Neuronal stem cell (in vitro differentiated cells): ENCODE measurements at regions not wholly inside any gene's neighbourhood (a gene's known extent, or its start where the extent isn't known, plus 50 kb on each side); places are given as distances from the start of the nearest gene placed in this dataset.

Source experiments
- DNase-seq: peaks from one replicate; pipeline ENCODE4 v3.0.0-alpha.2; 2013; ENCODE audit warnings: low spot score
- H2AFZ ChIP-seq: one replicate; pipeline ENCODE4 v1.6.1; 2013; ENCODE audit warnings: mild to moderate bottlenecking, low read length, inconsistent platforms
- H2AK5ac ChIP-seq: 2 replicates; pipeline ENCODE4 v1.6.1; 2013; ENCODE audit warnings: low read depth, mild to moderate bottlenecking, inconsistent platforms, low read length, moderate library complexity, mixed read lengths
- H2BK120ac ChIP-seq: 2 replicates; pipeline ENCODE4 v1.6.1; 2013; ENCODE audit warnings: low read depth, mild to moderate bottlenecking, inconsistent platforms, low read length, moderate library complexity, mixed read lengths
- H2BK12ac ChIP-seq: one replicate; pipeline ENCODE4 v1.6.1; 2013; ENCODE audit warnings: low read length, inconsistent platforms
- H2BK15ac ChIP-seq: 2 replicates; pipeline ENCODE4 v1.6.1; 2013; ENCODE audit warnings: mild to moderate bottlenecking, low read length, inconsistent platforms, mixed read lengths
- H2BK5ac ChIP-seq: one replicate; pipeline ENCODE4 v1.6.1; 2013; ENCODE audit warnings: inconsistent platforms, mild to moderate bottlenecking, low read length, moderate library complexity
- H3K14ac ChIP-seq: one replicate; pipeline ENCODE4 v1.6.1; 2013; ENCODE audit warnings: low read length, inconsistent platforms
- H3K18ac ChIP-seq: 2 replicates; pipeline ENCODE4 v1.6.1; 2013; ENCODE audit warnings: low read length, inconsistent platforms
- H3K23ac ChIP-seq: 2 replicates; pipeline ENCODE4 v1.6.1; 2013; ENCODE audit warnings: low read depth, mild to moderate bottlenecking, mixed read lengths, low read length, inconsistent platforms; ENCODE audit not compliant: poor library complexity
- H3K27ac ChIP-seq: replicated peaks from 3 replicates; pipeline ENCODE4 v1.5.1; 2013; ENCODE audit warnings: low read length, inconsistent platforms
- H3K27me3 ChIP-seq, 3 experiments: 2 replicates each; pipeline ENCODE4 v1.6.1; 2013; ENCODE audit warnings: low read length in 3 of 3, mild to moderate bottlenecking in 2 of 3, inconsistent platforms in 1 of 3, low read depth in 1 of 3, mixed read lengths in 1 of 3, moderate library complexity in 1 of 3; ENCODE audit not compliant: control insufficient read depth in 3 of 3, insufficient read depth in 3 of 3
- H3K36me3 ChIP-seq, 2 donors: replicated peaks in 1 of 2; 2 replicates each; pipeline ENCODE4 v1.6.1; 2013; ENCODE audit warnings: low read length in 2 of 2; ENCODE audit not compliant: control insufficient read depth in 2 of 2, insufficient read depth in 2 of 2
- H3K4ac ChIP-seq: 2 replicates; pipeline ENCODE4 v1.6.1; 2013; ENCODE audit warnings: inconsistent platforms, mild to moderate bottlenecking, low read length, moderate library complexity
- H3K4me1 ChIP-seq, 2 donors: 1 replicate in 1 of 2; 2 replicates in 1 of 2; pipeline ENCODE4 v1.6.1; 2013; ENCODE audit warnings: low read length in 2 of 2, low read depth in 1 of 2; ENCODE audit not compliant: control insufficient read depth in 2 of 2, insufficient read depth in 1 of 2
- H3K4me2 ChIP-seq: one replicate; pipeline ENCODE4 v1.6.1; 2013; ENCODE audit warnings: mild to moderate bottlenecking, low read length, inconsistent platforms; ENCODE audit not compliant: insufficient read depth, poor library complexity, severe bottlenecking
- H3K4me3 ChIP-seq, 2 donors: 2 replicates each; pipeline ENCODE4 v1.5.1; 2013; ENCODE audit warnings: low read length in 2 of 2, mild to moderate bottlenecking in 2 of 2, inconsistent platforms in 1 of 2, moderate library complexity in 1 of 2
- H3K79me1 ChIP-seq: one replicate; pipeline ENCODE4 v1.6.1; 2013; ENCODE audit warnings: low read depth, mild to moderate bottlenecking, inconsistent platforms, low read length, moderate library complexity
- H3K9ac ChIP-seq: one replicate; pipeline ENCODE4 v1.6.1; 2013; ENCODE audit warnings: mild to moderate bottlenecking, low read depth, low read length, inconsistent platforms; ENCODE audit not compliant: poor library complexity
- H3K9me3 ChIP-seq, 2 donors: replicated peaks in 1 of 2; 2 replicates each; pipeline versions ENCODE3 to v1.6.1; 2013; ENCODE audit warnings: low read length in 2 of 2, mild to moderate bottlenecking in 2 of 2, inconsistent platforms in 1 of 2, low read depth in 1 of 2, mixed read lengths in 1 of 2, moderate library complexity in 1 of 2; ENCODE audit not compliant: control insufficient read depth in 2 of 2, insufficient read depth in 1 of 2
- H4K8ac ChIP-seq: one replicate; pipeline ENCODE4 v1.6.1; 2013; ENCODE audit warnings: low read depth, mild to moderate bottlenecking, inconsistent platforms, low read length, moderate library complexity
- H4K91ac ChIP-seq: one replicate; pipeline ENCODE4 v1.6.1; 2013; ENCODE audit warnings: low read length, low read depth, mild to moderate bottlenecking, inconsistent platforms; ENCODE audit not compliant: poor library complexity
- WGBS, 2 donors: extraction: QIAGEN DNeasy Blood & Tissue Kit; methylation state at CpG; one replicate each; pipeline ENCODE4 v1.1.7; 2013; ENCODE audit warnings: missing lambda C conversion rate in 2 of 2, mixed read lengths in 1 of 2; ENCODE audit not compliant: insufficient read length in 2 of 2, insufficient replicate concordance in 1 of 2; ENCODE audit errors: extremely low coverage in 2 of 2; 5-methylcytosine and 5-hydroxymethylcytosine counted together

DNA sequence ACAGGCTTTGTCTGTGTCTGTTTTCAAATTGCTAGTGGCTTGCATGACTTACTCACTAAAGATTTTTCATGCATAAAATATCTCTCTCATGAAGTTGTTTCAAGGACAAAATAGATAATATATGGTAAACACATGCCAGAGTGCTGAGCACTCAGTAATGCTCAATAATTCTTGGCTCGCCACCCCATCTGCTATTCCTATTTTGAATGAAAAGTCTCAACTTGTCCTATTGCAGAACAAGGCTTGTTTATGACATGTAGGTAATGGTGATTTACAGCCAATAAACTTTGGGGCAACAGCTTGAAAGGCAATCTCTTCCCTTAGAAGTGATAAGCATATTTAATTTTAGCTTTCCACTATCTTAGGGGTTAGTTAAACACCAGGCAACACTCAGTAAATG is 789.0 kb upstream of the ROBO1 start:
- Histone ChIP-seq H2AFZ (no peak overlapping the region), H4K8ac (no peak overlapping the region), H2AK5ac (no peak overlapping the region), H4K91ac (no peak overlapping the region), H2BK15ac (no peak overlapping the region), H3K9me3 (no peaks in the 10 kb centered on the region), H3K18ac (no peak overlapping the region), H3K4me1 (no peaks in the 10 kb centered on the region), H2BK5ac (no peak overlapping the region), H3K4me2 (no peak overlapping the region), H3K27me3 (no peaks in the 10 kb centered on the region), H3K36me3 (no peaks in the 10 kb centered on the region), H3K79me1 (no peaks in the 10 kb centered on the region), H3K27ac (no peak overlapping the region), H3K9ac (no peak overlapping the region), H3K23ac (no peak overlapping the region), H3K4ac (no peak overlapping the region), H3K14ac (no peak overlapping the region), H2BK12ac (no peak overlapping the region), H2BK120ac (no peak overlapping the region), H3K4me3 (no peak overlapping the region)
- DNase-seq: no peak
- WGBS, 2 donors: no CpG with 5 or more reads among the region's 1 CpG

DNA sequence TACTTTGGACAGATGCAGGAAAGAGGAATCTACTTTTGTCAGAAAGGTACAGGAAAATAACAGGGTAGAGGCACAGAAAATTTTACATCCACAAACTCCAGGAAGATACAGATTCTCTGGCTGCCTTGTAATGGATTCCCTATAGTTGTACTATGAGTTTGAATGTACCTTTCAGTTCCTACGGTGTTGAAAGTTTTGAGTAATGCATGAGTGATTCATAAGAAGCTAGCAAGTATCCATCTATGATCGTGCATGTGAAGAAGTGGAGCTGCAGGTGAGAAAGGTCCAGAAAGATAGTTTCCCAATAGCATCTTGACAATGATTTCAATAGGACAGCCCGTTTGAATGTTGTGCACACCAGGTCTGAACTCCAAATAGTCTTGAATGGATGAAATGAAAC is 786.5 kb upstream of the ROBO1 start:
- Histone ChIP-seq H3K4me1 (no peaks in the 10 kb centered on the region), H3K9me3 (no peaks in the 10 kb centered on the region), H3K9ac (no peak overlapping the region), H3K23ac (no peak overlapping the region), H3K27me3 (no peaks in the 10 kb centered on the region), H2BK120ac (no peak overlapping the region), H2AFZ (no peak overlapping the region), H3K4me3 (no peak overlapping the region), H3K4me2 (no peak overlapping the region), H3K27ac (no peak overlapping the region), H3K36me3 (no peaks in the 10 kb centered on the region), H3K4ac (no peak overlapping the region), H3K18ac (no peak overlapping the region), H3K14ac (no peak overlapping the region), H4K8ac (no peak overlapping the region), H2BK12ac (no peak overlapping the region), H2AK5ac (no peak overlapping the region), H3K79me1 (no peaks in the 10 kb centered on the region), H4K91ac (no peak overlapping the region), H2BK5ac (no peak overlapping the region), H2BK15ac (no peak overlapping the region)
- WGBS, 2 donors: no CpG with 5 or more reads among the region's 3 CpGs
- DNase-seq: no peak

DNA sequence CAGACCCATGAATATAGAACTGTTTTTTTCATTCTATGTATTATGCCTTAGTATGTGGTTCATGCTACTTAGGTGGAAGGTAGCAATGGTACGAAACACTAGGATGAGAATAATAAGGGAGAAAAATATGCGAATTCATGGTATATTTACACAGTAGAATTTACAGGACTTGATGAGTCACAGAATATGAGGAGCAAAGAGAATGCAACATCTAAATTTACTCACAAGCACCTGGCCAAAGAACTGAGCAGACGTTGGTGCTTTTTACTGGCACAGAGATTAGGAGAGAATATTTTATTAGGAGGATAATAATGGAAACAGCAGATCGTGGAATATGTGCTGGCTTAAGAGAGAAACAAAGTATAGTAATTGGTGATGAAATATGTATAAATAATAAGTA is 785.4 kb upstream of the ROBO1 start:
- no peak for DNase-seq
- H2AFZ ChIP-seq: no peak overlapping the region
- H3K23ac ChIP-seq: no peak overlapping the region
- no peak overlapping the region for H3K27ac ChIP-seq
- H3K14ac ChIP-seq: no peak overlapping the region
- H3K4me2 ChIP-seq: no peak overlapping the region
- H4K8ac ChIP-seq: no peak overlapping the region
- no peaks in the 10 kb centered on the region for H3K4me1 ChIP-seq
- no peak overlapping the region for H3K9ac ChIP-seq
- no peak overlapping the region for H2BK12ac ChIP-seq
- H4K91ac ChIP-seq: no peak overlapping the region
- H2BK15ac ChIP-seq: no peak overlapping the region
- H3K18ac ChIP-seq: no peak overlapping the region
- H3K4me3 ChIP-seq: no peak overlapping the region
- no peaks in the 10 kb centered on the region for H3K27me3 ChIP-seq
- H3K79me1 ChIP-seq: no peaks in the 10 kb centered on the region
- 100% methylated on average over 1 of the region's 4 CpGs for WGBS, 2 donors
- H2BK120ac ChIP-seq: no peak overlapping the region
- no peaks in the 10 kb centered on the region for H3K36me3 ChIP-seq
- H3K4ac ChIP-seq: no peak overlapping the region
- H2AK5ac ChIP-seq: no peak overlapping the region
- H2BK5ac ChIP-seq: no peak overlapping the region
- H3K9me3 ChIP-seq: no peaks in the 10 kb centered on the region

DNA sequence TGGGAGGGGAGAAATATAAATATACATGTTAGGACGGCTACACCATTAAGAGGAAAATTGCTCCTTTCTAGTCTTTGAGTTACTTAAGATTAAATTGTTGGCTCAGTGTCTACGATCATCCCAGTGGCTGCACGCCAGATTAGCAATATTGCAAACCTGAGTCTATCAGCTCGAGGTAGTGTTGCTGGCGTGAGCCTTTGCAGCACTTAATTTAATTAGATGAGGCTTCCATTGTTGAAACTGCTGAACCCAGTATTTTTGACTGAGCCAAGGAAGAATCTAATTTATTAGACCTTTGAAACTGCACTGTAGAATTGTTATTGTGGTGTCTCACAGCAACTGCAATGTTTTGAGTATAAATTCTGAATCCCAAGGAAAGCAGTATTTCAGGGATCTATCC is 782.4 kb upstream of the ROBO1 start:
- Histone ChIP-seq H3K9me3 (no peaks in the 10 kb centered on the region), H3K4me2 (no peak overlapping the region), H3K14ac (no peak overlapping the region), H3K9ac (no peak overlapping the region), H2AK5ac (no peak overlapping the region), H2BK12ac (no peak overlapping the region), H2BK5ac (no peak overlapping the region), H3K79me1 (no peaks in the 10 kb centered on the region), H2BK15ac (no peak overlapping the region), H3K18ac (no peak overlapping the region), H3K27me3 (no peaks in the 10 kb centered on the region), H2BK120ac (no peak overlapping the region), H3K4me3 (no peak overlapping the region), H3K36me3 (no peaks in the 10 kb centered on the region), H3K23ac (no peak overlapping the region), H2AFZ (no peak overlapping the region), H3K4ac (no peak overlapping the region), H3K27ac (no peak overlapping the region), H3K4me1 (no peaks in the 10 kb centered on the region), H4K8ac (no peak overlapping the region), H4K91ac (no peak overlapping the region)
- no CpG with 5 or more reads among the region's 5 CpGs for WGBS, 2 donors
- no peak for DNase-seq
